BJ (cell line): ENCODE measurements at regions not wholly inside any gene's neighbourhood (a gene's known extent, or its start where the extent isn't known, plus 50 kb on each side); places are given as distances from the start of the nearest gene placed in this dataset.

Source experiments
- CTCF ChIA-PET: fragments of 350-600 bp; formaldehyde crosslinking; extraction: SDS; loops from one replicate; lab custom pipeline; 2021; ENCODE audit warnings: antibody characterized with exemption, inconsistent platforms; lab: Yijun Ruan, JAX
- POLR2A ChIA-PET: fragments of 300-600 bp; sonication (Branson Sonifier 250); formaldehyde crosslinking; extraction: SDS; loops from one replicate; lab custom pipeline; 2021; ENCODE audit warnings: antibody characterized with exemption; lab: Charles Lee
- DNase-seq: peaks from one replicate; pipeline ENCODE4 v3.0.0-alpha.2; 2011; ENCODE audit warnings: low read depth
- H3K27me3 ChIP-seq: 2 replicates; pipeline ENCODE4 v1.6.0; 2011; ENCODE audit warnings: low read length; ENCODE audit not compliant: control insufficient read depth, insufficient read depth
- H3K36me3 ChIP-seq: 2 replicates; pipeline ENCODE4 v1.5.1; 2011; ENCODE audit warnings: low read length; ENCODE audit not compliant: control insufficient read depth, insufficient read depth
- H3K4me3 ChIP-seq: 2 replicates; pipeline ENCODE4 v1.5.1; 2011; ENCODE audit warnings: low read depth, mild to moderate bottlenecking, control low read depth, low read length
- CTCF ChIP-seq: IDR thresholded peaks from 2 replicates; pipeline ENCODE4 v1.5.1; 2011; ENCODE audit warnings: low read depth, mild to moderate bottlenecking, control low read depth, inconsistent platforms, low read length, moderate library complexity; ENCODE audit not compliant: insufficient read depth

- CTCF ChIA-PET = no interaction called here
- POLR2A ChIA-PET = no interaction called here
- no peak for DNase-seq
- H3K36me3 ChIP-seq = no peaks in the 10 kb centered on the region
- H3K27me3 ChIP-seq = no peaks in the 10 kb centered on the region
- no peak for TF ChIP-seq CTCF
- H3K4me3 ChIP-seq = no peak overlapping the region
These were observed 121.2 kb upstream of the USP9X start for GRCh38 chrX:40964008-40964407.

GRCh38 chrX:40964633-40965586 is 120.3 kb upstream of the USP9X start:
- POLR2A ChIA-PET = no interaction called here
- Histone ChIP-seq H3K36me3 (no peaks in the 10 kb centered on the region), H3K27me3 (no peaks in the 10 kb centered on the region), H3K4me3 (no peak overlapping the region)
- CTCF ChIA-PET = no interaction called here
- DNase-seq = no peak
- TF ChIP-seq CTCF = no peak

GRCh38 chrX:40966213-40966820 is 118.9 kb upstream of the USP9X start:
- POLR2A ChIA-PET = no interaction called here
- Histone ChIP-seq H3K27me3 (no peaks in the 10 kb centered on the region), H3K36me3 (no peaks in the 10 kb centered on the region), H3K4me3 (no peak overlapping the region)
- no peak for DNase-seq
- CTCF ChIA-PET = no interaction called here
- TF ChIP-seq CTCF = no peak

- ChIA-PET CTCF (no interaction called here), POLR2A (no interaction called here)
- H3K4me3 ChIP-seq = no peak overlapping the region
- no peak for TF ChIP-seq CTCF
- no peak for DNase-seq
- H3K36me3 ChIP-seq = no peaks in the 10 kb centered on the region
- H3K27me3 ChIP-seq = no peaks in the 10 kb centered on the region
These were observed 117.1 kb upstream of the USP9X start for GRCh38 chrX:40968180-40968579.

DNA sequence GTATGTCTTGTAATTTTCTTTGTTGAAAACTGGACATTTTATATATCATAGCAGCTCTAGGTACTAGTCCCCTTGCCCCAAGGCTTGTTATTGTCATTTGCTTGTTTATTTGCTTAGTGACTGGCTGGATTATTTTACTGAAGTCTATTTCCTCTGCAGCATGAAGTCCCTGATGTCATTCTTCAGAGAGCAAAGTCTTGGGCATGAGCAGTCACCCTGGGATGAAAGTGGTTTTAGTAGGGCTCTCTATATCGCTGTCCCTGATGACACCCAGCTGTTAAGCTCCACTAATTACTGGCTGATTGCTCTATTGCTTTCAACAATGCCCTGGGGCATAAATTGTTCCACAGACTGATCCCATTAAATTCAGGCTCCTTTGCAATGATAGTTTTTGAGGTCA is 113.5 kb upstream of the USP9X start:
- Histone ChIP-seq H3K27me3 (no peaks in the 10 kb centered on the region), H3K36me3 (no peaks in the 10 kb centered on the region), H3K4me3 (no peak overlapping the region)
- DNase-seq = no peak
- no peak for TF ChIP-seq CTCF
- CTCF ChIA-PET = no interaction called here
- POLR2A ChIA-PET = no interaction called here
